Smooth muscle cell (in vitro differentiated cells): ENCODE measurements at regions not wholly inside any gene's neighbourhood (a gene's known extent, or its start where the extent isn't known, plus 50 kb on each side); places are given as distances from the start of the nearest gene placed in this dataset.
A peak's percentile ranks its signal among the peaks of the same experiment; 100 is the strongest.

Experiments
- DNase-seq: peaks from one replicate; lab custom pipeline; 2025; ENCODE audit not compliant: unreplicated experiment; lab: John Stamatoyannopoulos, UW
- H2AFZ ChIP-seq: fragments of 200-600 bp; sonication (generic); 2 replicates; pipeline ENCODE4 v1.6.0; 2016; ENCODE audit warnings: antibody characterized with exemption, low read depth, mild to moderate bottlenecking
- H3F3A ChIP-seq: fragments of 200-600 bp; sonication (generic); 2 replicates; pipeline ENCODE4 v1.6.0; 2017; ENCODE audit warnings: antibody characterized with exemption, low read depth
- H3K27ac ChIP-seq: fragments of 200-600 bp; sonication (generic); 2 replicates; pipeline ENCODE4 v1.5.1; 2016; ENCODE audit warnings: low read depth, mild to moderate bottlenecking
- H3K27me3 ChIP-seq: fragments of 200-600 bp; sonication (generic); 2 replicates; pipeline ENCODE4 v1.6.1; 2016; ENCODE audit warnings: low read depth, mild to moderate bottlenecking
- H3K36me3 ChIP-seq: fragments of 200-600 bp; sonication (generic); 2 replicates; pipeline ENCODE4 v1.5.1; 2016; ENCODE audit warnings: low read depth
- H3K4me1 ChIP-seq: fragments of 200-600 bp; sonication (generic); 2 replicates; pipeline ENCODE4 v1.5.1; 2016; ENCODE audit warnings: low read depth
- H3K4me2 ChIP-seq: fragments of 200-600 bp; sonication (generic); 2 replicates; pipeline ENCODE4 v1.6.0; 2016; ENCODE audit warnings: mild to moderate bottlenecking
- H3K4me3 ChIP-seq: fragments of 200-600 bp; sonication (generic); 2 replicates; pipeline ENCODE4 v1.5.1; 2016; ENCODE audit warnings: mild to moderate bottlenecking
- H3K79me2 ChIP-seq: fragments of 200-600 bp; sonication (generic); 2 replicates; pipeline ENCODE4 v1.6.0; 2016; ENCODE audit warnings: low read depth, mild to moderate bottlenecking
- H3K9ac ChIP-seq: fragments of 200-600 bp; sonication (generic); 2 replicates; pipeline ENCODE4 v1.6.0; 2016; ENCODE audit warnings: low read depth
- H3K9me3 ChIP-seq: fragments of 200-600 bp; sonication (generic); replicated peaks from 2 replicates; pipeline ENCODE4 v1.5.1; 2016; ENCODE audit warnings: low read depth
- H4K20me1 ChIP-seq: fragments of 200-600 bp; sonication (generic); 2 replicates; pipeline ENCODE4 v1.6.0; 2016; ENCODE audit warnings: low read depth
- WGBS: methylation state at CpG from one replicate; pipeline ENCODE4 v1.1.7; 2016; ENCODE audit warnings: low lambda C conversion rate; 5-methylcytosine and 5-hydroxymethylcytosine counted together
- TF ChIP-seq, protein P1 (sequence below): fragments of 200-600 bp; sonication (generic); IDR thresholded peaks from 2 replicates; pipeline ENCODE4 v1.5.1; 2017; ENCODE audit warnings: borderline replicate concordance, mild to moderate bottlenecking, antibody characterized with exemption; ENCODE audit not compliant: insufficient read depth, poor library complexity, severe bottlenecking

DNA sequence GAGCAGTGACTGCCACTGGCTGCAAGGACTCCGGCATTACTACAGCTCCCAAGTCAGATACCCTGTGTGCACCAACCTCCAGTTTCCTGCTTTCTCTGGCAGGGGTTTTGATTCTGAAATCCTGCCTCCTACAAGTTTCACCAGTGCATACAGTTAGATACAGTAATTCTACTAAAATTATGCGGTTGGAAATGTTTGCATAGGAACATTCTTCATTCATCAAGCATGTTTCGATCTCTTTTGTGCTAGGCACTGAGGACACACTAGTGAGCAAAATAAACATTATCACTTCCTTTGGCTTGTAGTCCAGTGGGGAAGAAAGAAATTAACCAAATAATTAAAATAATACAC, 152.2 kb downstream of the TMEM167A start:
- Histone ChIP-seq H3K9ac (no peak overlapping the region), H3K27me3 (no peaks in the 10 kb centered on the region), H3K79me2 (no peaks in the 10 kb centered on the region), H4K20me1 (no peaks in the 10 kb centered on the region), H3F3A (no peaks in the 10 kb centered on the region), H3K4me3 (no peak overlapping the region), H3K36me3 (no peaks in the 10 kb centered on the region), H3K27ac (no peak overlapping the region), H3K4me1 (peaks cover 8% of the 10 kb centered on the region), H2AFZ (peak overlapping the region; percentile 24), H3K9me3 (no peaks in the 10 kb centered on the region), H3K4me2 (no peak overlapping the region)
- 74% methylated on average over 3 of the region's 3 CpGs for WGBS
- TF ChIP-seq, protein P1, sequence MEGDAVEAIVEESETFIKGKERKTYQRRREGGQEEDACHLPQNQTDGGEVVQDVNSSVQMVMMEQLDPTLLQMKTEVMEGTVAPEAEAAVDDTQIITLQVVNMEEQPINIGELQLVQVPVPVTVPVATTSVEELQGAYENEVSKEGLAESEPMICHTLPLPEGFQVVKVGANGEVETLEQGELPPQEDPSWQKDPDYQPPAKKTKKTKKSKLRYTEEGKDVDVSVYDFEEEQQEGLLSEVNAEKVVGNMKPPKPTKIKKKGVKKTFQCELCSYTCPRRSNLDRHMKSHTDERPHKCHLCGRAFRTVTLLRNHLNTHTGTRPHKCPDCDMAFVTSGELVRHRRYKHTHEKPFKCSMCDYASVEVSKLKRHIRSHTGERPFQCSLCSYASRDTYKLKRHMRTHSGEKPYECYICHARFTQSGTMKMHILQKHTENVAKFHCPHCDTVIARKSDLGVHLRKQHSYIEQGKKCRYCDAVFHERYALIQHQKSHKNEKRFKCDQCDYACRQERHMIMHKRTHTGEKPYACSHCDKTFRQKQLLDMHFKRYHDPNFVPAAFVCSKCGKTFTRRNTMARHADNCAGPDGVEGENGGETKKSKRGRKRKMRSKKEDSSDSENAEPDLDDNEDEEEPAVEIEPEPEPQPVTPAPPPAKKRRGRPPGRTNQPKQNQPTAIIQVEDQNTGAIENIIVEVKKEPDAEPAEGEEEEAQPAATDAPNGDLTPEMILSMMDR = no peak
- no peak for DNase-seq

DNA sequence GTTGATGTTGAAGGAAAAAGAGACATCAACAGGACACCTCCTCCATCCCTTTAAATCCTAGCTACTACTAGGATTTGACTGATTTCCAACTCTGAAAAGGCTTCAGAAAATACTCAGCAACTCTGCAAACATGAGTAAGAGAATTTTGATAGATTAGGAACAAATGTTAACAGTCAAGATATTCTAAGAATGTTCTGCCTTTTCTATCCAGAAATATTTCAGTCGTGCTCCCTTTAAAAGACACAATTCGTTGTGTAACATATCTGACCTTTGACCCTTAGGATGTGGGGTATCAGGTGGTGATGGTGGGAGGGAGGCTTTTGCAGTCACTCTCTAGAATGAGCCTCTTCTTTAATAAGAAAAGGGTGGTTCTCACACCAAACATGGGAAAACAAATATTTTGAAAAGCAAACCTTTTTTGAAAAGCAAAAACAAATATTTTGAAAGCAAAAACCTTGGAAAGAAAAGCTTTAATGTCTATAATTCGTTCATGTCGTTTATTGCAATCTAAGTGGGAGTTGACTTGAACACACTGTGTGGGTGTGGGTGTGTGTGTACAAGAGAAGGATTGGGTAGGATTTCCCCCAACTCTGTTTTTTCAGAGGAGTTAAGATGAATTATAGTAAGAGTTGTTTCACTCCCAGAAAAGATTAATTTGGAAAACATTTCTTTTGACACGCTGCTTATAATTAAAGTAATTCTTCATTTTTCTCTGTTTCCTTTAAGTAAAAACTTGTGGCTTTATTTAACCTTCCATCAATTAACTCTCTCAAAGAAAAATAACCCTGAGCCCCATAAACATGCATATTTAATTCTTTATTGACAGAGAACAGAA, 152.8 kb downstream of the TMEM167A start:
- no peak overlapping the region for H3K9ac ChIP-seq
- H3K4me1 ChIP-seq = peaks cover 8% of the 10 kb centered on the region
- no peaks in the 10 kb centered on the region for H3K27me3 ChIP-seq
- H3F3A ChIP-seq = no peaks in the 10 kb centered on the region
- no peak for DNase-seq
- H3K4me2 ChIP-seq = no peak overlapping the region
- H3K4me3 ChIP-seq = no peak overlapping the region
- 58% methylated on average over 5 of the region's 5 CpGs for WGBS
- H3K9me3 ChIP-seq = no peaks in the 10 kb centered on the region
- no peaks in the 10 kb centered on the region for H3K79me2 ChIP-seq
- no peak overlapping the region for H3K27ac ChIP-seq
- no peaks in the 10 kb centered on the region for H4K20me1 ChIP-seq
- no peaks in the 10 kb centered on the region for H3K36me3 ChIP-seq
- peak overlapping the region; percentile 24 for H2AFZ ChIP-seq
- TF ChIP-seq, protein P1 = no peak

DNA sequence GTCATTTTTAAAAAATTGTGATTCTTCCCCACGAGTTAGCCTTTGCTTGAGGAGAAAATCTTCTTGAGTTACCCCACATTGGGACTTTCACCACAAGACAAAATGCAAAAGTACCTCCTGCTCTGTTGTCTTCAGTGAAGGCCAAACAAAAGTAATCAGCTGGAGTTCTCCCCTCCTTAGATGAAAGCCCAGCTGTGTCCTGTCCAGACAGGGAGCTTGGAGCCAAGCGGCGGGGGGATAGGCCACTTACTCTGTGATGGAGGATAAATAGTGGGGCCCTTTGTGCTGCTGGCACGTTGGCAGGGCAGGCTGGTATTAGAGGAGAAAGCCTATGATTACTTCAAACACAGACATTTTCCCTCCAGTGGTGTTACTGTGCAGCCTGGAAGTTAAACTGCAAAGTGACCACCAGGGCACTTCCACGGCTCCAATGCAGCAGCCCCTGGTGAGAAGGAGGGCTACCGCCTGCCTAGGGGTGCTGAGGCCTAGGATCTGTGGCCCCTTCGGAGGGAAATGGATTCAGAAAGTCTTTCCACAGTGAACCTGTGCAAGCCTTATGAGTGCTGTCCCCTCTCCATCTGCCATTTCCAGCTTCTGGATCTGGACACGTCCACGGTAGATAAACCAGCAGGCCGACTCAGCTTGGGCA, 155.0 kb downstream of the TMEM167A start:
- WGBS = 85% methylated on average over 10 of the region's 10 CpGs
- no peaks in the 10 kb centered on the region for H3K9me3 ChIP-seq
- DNase-seq = no peak

More for the DNA sequence above, 155.0 kb downstream of the TMEM167A start:
- Histone ChIP-seq H4K20me1 (no peaks in the 10 kb centered on the region), H3F3A (no peaks in the 10 kb centered on the region), H3K4me1 (peaks cover 8% of the 10 kb centered on the region), H2AFZ (no peak overlapping the region), H3K27me3 (no peaks in the 10 kb centered on the region), H3K4me3 (no peak overlapping the region), H3K79me2 (no peaks in the 10 kb centered on the region), H3K9ac (no peak overlapping the region), H3K36me3 (no peaks in the 10 kb centered on the region), H3K27ac (no peak overlapping the region), H3K4me2 (no peak overlapping the region)
- TF ChIP-seq, protein P1 = no peak
